Putamen (tissue), 1 donor: ENCODE measurements at regions not wholly inside any gene's neighbourhood (a gene's known extent, or its start where the extent isn't known, plus 50 kb on each side); places are given as distances from the start of the nearest gene placed in this dataset.
"Not testable (repeated sequence)": the region's sequence is repeated elsewhere in the genome, so short reads cannot be mapped to it uniquely, and the experiment has no call there.

Experiments used
- DNase-seq: peaks from one replicate; pipeline ENCODE4 v3.0.0-alpha.2; 2016; ENCODE audit warnings: low spot score

DNA sequence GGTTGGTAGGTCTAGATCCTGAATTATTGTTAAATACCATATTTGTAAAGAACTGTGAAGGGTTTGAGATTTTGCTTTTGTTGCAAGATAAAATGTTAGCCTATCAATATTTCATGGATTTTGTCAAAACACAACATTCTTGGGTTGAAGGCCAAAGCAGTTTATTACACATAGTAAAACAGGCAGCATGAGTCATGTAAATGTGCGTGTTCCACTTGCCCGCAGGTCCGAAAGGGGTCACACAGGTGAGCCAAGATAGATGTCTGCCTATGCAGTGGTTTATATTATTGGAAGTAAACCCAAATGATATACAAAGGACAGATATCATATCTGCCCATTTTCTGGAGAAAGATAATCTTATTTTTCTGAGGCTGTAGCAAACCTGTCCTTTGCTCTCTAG lies 1654.4 kb upstream of the SPRY2 start:
- DNase-seq, result no peak

- no peak for DNase-seq
Measured at GRCh38 chr13:81990652-81991051, 1649.7 kb upstream of the SPRY2 start.

- no peak for DNase-seq
Measured at GRCh38 chr13:81988567-81988966, 1647.6 kb upstream of the SPRY2 start.

DNA sequence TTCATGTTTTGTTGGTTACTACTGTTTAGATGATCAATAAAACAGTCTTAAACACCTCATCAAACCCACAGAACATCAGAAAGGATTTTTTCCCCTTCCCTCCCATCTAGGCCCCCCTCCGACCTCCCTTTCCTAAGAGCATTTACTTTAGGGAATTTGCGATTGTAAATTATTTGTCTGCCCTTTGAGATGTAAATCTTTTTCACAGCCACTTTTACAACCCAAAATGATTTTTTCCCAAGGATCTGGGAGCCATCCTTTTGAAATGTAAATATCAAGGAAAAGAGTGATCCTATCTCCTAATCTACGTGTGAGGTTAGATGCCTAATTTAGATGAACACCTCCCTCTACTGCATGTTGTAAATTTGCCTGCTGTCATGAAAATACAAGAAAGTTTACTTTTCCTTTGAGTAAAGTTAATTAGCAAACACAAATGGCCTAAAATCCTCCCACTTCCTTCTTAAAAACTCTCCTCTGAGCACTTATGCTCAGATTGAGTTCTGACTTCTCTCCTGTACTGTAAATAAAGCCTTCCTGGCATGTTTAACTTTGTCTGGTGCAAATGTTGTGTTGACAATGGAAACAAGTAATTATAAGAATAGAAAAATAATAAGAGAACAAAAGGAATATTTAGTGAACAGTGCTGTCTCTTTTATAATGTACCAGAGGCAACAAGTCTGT lies 1646.9 kb upstream of the SPRY2 start:
- no peak for DNase-seq

GRCh38 chr13:81987159-81987558 lies 1646.2 kb upstream of the SPRY2 start:
- no peak for DNase-seq

GRCh38 chr13:81986308-81986707 lies 1645.4 kb upstream of the SPRY2 start:
- DNase-seq, result no peak

DNA sequence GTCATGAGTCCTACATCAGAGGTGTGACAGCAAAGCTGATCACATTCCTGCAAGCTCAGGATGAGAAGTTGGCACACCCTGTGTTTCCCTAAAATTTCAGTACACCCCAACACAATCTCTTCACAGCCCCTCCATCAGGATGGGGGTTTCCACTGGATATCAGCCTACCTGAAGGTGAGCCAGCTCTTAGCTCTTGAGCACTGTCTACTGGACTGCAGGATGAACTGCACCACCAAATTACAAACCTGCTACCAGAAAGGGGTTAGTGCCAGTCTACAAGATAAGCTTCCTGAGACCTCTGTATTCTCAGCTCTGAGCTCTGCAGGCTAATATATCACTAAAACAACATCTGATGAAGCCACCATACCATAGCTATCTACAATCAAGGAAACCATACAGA lies 1616.2 kb upstream of the SPRY2 start:
- DNase-seq, result no peak

- peak; percentile 35 for DNase-seq
Measured at GRCh38 chr13:81929988-81930387, 1589.1 kb upstream of the SPRY2 start.

GRCh38 chr13:81927347-81927746 lies 1586.4 kb upstream of the SPRY2 start:
- DNase-seq, result no peak

- no peak for DNase-seq
Measured at GRCh38 chr13:81917810-81918209, 1576.9 kb upstream of the SPRY2 start.

- no peak for DNase-seq
Measured at GRCh38 chr13:81916461-81916860, 1575.5 kb upstream of the SPRY2 start.

DNA sequence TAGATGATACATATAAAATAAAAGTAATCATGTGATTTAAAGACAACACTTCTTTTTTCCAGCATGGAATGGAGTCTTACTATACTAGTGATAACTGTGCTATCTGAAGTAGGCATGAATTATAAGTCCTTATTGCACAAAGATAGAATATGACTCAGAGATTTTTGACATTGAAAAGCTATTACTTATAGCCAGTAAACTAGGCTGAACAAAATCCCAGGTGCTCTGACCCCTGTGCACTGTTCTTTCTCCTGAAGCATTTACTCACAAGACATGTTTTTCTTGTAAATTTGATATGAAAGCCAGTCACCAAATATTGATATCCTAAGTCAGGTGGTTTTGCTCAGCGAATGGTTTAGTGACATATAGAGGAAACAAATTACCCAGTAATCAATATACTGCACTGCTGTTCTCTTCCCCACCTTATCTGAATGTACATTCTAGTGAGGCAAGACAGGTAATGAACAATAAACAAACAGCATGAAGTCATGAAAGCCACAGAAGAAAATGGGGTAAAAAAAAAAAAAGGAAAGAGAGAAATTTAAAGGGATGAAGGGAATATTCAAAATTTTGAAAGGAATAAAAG lies 1567.0 kb upstream of the SPRY2 start:
- no peak for DNase-seq

GRCh38 chr13:81888855-81889254 lies 1547.9 kb upstream of the SPRY2 start:
- no peak for DNase-seq

GRCh38 chr13:81874681-81875661 lies 1534.0 kb upstream of the SPRY2 start:
- DNase-seq, result no peak

DNA sequence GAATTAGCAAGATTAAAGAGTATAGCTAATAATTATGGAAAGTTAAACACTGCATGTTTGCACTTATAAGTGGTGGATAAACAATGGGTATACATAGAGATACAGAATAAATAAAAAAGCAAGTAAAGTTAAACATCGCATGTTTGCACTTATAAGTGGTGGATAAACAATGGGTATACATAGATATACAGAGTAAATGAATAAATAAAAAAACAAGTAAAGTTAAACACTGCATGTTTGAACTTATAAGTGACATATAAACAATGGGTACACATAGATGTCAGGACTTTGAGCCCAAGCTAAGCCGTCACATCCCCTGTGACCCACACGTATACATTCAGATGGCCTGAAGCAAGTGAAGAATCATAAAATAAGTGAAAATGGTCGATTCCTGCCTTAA lies 1533.3 kb upstream of the SPRY2 start:
- DNase-seq, result no peak

- peak; percentile 4 for DNase-seq
Measured at GRCh38 chr13:81872581-81872980, 1531.7 kb upstream of the SPRY2 start.

DNA sequence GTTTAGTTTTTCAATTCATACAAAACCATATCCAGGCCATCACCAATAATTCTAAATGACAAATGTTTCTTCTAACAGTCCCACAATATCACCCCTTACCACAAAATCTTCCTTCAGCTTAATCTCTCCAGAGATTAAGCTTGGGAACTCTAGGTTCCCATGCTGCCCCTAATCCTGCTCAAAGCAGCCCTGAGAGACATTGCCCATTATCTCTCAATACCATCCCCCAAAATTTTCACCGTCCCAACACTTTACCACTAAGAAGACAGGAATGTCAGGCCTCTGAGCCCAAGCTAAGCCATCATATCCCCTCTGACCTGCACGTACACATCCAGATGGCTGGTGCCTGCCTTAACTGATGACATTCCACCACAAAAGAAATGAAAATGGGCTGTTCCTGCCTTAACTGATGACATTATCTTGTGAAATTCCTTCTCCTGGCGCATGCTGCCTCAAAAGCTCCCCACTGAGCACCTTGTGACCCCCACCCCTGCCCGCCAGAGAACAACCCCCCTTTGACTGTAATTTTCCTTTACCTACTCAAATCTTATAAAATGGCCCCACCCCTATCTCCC lies 1530.9 kb upstream of the SPRY2 start:
- not testable (repeated sequence) for DNase-seq

- no peak for DNase-seq
Measured at GRCh38 chr13:81848291-81848690, 1507.4 kb upstream of the SPRY2 start.

DNA sequence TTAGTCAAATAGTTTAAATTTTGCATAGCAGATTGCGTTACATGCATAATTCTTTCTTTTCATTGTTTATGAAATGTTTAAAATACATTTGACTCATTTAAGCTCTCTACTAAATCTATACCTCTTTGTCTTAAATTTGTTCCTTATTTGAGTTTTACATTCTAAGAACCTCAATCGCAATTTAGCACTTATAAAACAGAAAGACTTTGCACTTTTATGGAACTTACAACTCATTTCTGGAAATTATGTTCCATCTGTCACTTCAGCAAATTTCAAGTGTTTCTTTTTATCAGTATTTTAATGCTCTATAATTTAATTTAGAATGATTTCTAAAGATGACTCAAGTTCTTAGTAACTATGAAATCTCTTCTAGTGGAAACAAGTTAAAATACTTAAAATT lies 1505.8 kb upstream of the SPRY2 start:
- DNase-seq, result no peak

- DNase-seq, result no peak
Measured at GRCh38 chr13:81821259-81821658, 1480.3 kb upstream of the SPRY2 start.

- DNase-seq, result no peak
Measured at GRCh38 chr13:81800433-81800832, 1459.5 kb upstream of the SPRY2 start.

GRCh38 chr13:81795710-81796109 lies 1454.8 kb upstream of the SPRY2 start:
- no peak for DNase-seq

DNA sequence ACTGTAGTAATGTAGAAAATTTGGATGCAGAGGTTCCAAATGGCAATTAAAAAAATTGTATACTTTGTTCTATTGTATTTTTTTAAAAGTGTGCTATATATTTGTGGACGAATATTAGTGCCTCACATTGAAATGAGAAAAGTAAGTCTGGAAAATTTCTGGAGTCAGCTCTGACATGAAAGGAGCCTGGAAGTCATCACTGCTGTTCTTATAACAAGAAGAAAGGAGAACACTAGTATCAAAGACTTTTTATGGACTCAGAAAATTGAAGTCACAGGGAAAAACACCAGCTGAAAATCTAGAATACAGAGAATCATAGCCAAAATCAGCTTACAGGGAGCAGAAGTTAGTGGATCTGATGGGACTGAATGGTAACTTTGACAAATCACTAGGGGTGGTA lies 1450.7 kb upstream of the SPRY2 start:
- no peak for DNase-seq
